ENCODE measurements at regions not wholly inside any gene's neighbourhood (a gene's known extent, or its start where the extent isn't known, plus 50 kb on each side); places are given as distances from the start of the nearest gene placed in this dataset.

- TF ChIP-seq CTCF (IDR thresholded peaks at IDR 0.05) (no peak), REST (IDR thresholded peaks at IDR 0.05; ENCODE audit: insufficient read depth in 1 of 2, low read depth in 2 of 2, low read length in 1 of 2) (no peak), SIN3A (IDR thresholded peaks at IDR 0.05; ENCODE audit: borderline replicate concordance, insufficient read depth, low read depth, low read length) (no peak), POLR2AphosphoS5 (IDR thresholded peaks at IDR 0.05; ENCODE audit: low read depth, low read length) (no peak), TCF7L2 (IDR thresholded peaks at IDR 0.05; ENCODE audit: low read depth, low read length) (no peak)
These were observed 291.6 kb upstream of the PAPPA start for GRCh38 chr9:115862021-115862420.
